GM15510 (cell line): ENCODE measurements at regions not wholly inside any gene's neighbourhood (a gene's known extent, or its start where the extent isn't known, plus 50 kb on each side); places are given as distances from the start of the nearest gene placed in this dataset.

Source experiments
- POLR2A ChIP-seq: IDR thresholded peaks from 3 replicates; pipeline ENCODE4 v1.6.1; 2011; ENCODE audit warnings: borderline replicate concordance; ENCODE audit not compliant: insufficient read length; ENCODE audit errors: extremely low read depth

GRCh38 chrX:39559229-39559628, 538.5 kb downstream of the BCOR start:
- no peak for TF ChIP-seq POLR2A

- TF ChIP-seq POLR2A = no peak
Measured at GRCh38 chrX:39560271-39560670, 537.5 kb downstream of the BCOR start.

- TF ChIP-seq POLR2A = no peak
Measured at GRCh38 chrX:39563178-39563577, 534.6 kb downstream of the BCOR start.

GRCh38 chrX:39564751-39565150, 533.0 kb downstream of the BCOR start:
- TF ChIP-seq POLR2A = no peak

- TF ChIP-seq POLR2A = no peak
Measured at GRCh38 chrX:39574178-39574577, 523.6 kb downstream of the BCOR start.

GRCh38 chrX:39576041-39576872, 521.5 kb downstream of the BCOR start:
- no peak for TF ChIP-seq POLR2A

- no peak for TF ChIP-seq POLR2A
Measured at GRCh38 chrX:39577206-39577984, 520.4 kb downstream of the BCOR start.

GRCh38 chrX:39577985-39578869, 519.5 kb downstream of the BCOR start:
- no peak for TF ChIP-seq POLR2A

- no peak for TF ChIP-seq POLR2A
Measured at GRCh38 chrX:39580043-39580442, 517.7 kb downstream of the BCOR start.

- no peak for TF ChIP-seq POLR2A
Measured at GRCh38 chrX:39581411-39581810, 516.3 kb downstream of the BCOR start.

- no peak for TF ChIP-seq POLR2A
Measured at GRCh38 chrX:39582091-39582490, 515.7 kb downstream of the BCOR start.

- no peak for TF ChIP-seq POLR2A
Measured at GRCh38 chrX:39582976-39583375, 514.8 kb downstream of the BCOR start.

GRCh38 chrX:39585808-39586207, 511.9 kb downstream of the BCOR start:
- no peak for TF ChIP-seq POLR2A

GRCh38 chrX:39586359-39586758, 511.4 kb downstream of the BCOR start:
- no peak for TF ChIP-seq POLR2A

GRCh38 chrX:39591099-39591498, 506.7 kb downstream of the BCOR start:
- TF ChIP-seq POLR2A = no peak

GRCh38 chrX:39592776-39593175, 505.0 kb downstream of the BCOR start:
- no peak for TF ChIP-seq POLR2A

GRCh38 chrX:39595977-39596376, 501.8 kb downstream of the BCOR start:
- TF ChIP-seq POLR2A = no peak
